ENCODE measurements at regions not wholly inside any gene's neighbourhood (a gene's known extent, or its start where the extent isn't known, plus 50 kb on each side); places are given as distances from the start of the nearest gene placed in this dataset.

DNA sequence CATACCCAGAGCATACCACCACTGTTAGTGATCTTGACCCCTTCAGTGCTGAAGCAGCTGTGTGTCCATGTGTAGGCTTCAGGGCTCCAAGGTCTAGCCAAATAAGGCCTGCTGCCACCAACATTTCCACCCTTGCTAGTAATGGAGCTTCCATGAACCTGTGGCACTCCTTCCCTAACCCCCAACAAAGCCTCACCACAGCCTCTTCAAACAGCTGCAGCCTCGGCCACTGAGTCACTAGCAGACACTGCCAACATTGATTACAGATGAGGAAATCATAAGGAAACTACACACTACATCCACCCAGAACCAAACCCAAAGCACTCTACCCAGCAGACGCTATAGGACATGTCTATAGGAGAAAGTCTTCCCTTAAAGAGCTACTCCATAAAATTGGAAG lies 610.7 kb downstream of the KCNJ2 start:
- H3K4me3 ChIP-seq (ENCODE audit: low read depth, low read length): no peak overlapping the region
- TF ChIP-seq, protein P1, sequence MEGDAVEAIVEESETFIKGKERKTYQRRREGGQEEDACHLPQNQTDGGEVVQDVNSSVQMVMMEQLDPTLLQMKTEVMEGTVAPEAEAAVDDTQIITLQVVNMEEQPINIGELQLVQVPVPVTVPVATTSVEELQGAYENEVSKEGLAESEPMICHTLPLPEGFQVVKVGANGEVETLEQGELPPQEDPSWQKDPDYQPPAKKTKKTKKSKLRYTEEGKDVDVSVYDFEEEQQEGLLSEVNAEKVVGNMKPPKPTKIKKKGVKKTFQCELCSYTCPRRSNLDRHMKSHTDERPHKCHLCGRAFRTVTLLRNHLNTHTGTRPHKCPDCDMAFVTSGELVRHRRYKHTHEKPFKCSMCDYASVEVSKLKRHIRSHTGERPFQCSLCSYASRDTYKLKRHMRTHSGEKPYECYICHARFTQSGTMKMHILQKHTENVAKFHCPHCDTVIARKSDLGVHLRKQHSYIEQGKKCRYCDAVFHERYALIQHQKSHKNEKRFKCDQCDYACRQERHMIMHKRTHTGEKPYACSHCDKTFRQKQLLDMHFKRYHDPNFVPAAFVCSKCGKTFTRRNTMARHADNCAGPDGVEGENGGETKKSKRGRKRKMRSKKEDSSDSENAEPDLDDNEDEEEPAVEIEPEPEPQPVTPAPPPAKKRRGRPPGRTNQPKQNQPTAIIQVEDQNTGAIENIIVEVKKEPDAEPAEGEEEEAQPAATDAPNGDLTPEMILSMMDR (IDR thresholded peaks at IDR 0.05; ENCODE audit: insufficient read depth, low read depth, low read length): no peak
- no peak for DNase-seq (ENCODE audit: low read depth)

DNA sequence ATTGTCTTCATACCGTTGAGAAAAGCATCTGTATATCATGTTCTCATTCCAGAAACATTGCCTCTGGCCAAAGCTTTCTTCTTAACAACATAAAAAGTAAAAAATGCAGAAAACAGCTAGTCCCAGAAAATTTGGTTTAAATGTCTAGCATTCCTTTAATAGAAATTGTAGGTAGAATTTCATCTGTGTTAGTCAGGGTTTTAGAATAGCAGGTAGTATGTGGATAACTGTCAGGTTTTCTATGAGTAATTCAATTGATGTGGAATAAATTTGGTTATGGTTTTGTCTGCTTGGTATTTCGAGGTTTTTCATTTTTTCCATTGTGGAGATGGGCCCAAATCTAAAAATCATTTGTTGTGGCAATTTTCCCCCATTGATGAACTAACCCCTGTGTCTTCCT lies 616.7 kb downstream of the KCNJ2 start:
- no peak overlapping the region for H3K4me3 ChIP-seq (ENCODE audit: low read depth, low read length)
- DNase-seq (ENCODE audit: low read depth): no peak
- TF ChIP-seq, protein P1 (IDR thresholded peaks at IDR 0.05; ENCODE audit: insufficient read depth, low read depth, low read length): no peak

DNA sequence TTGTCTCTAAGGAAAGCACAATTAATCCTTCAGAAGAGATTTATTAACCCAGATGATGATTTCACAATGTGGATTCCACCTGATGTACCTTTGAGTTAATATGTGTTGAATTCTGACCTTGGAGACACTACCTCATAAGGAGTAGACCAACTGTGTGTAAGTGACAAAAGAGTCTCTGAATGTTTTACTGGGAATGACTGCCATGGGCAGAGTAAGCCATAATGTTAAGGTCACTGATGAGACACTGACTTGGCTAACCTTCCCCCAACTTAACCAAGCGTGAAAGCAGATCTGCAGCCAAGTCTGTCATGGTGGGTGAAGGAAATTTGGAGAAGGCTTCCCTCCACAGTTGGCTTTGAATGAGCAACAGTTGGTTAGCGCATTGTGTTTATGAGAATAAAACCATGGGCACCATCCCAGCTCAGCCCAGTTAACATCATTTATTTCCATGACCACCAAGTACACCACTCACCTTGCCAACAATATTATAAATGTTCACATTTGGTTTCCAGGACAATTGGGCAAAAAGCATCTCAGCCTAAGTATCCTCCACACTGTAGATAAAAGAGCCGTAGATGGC lies 618.5 kb downstream of the KCNJ2 start:
- TF ChIP-seq, protein P1 (IDR thresholded peaks at IDR 0.05; ENCODE audit: insufficient read depth, low read depth, low read length): no peak
- no peak for DNase-seq (ENCODE audit: low read depth)
- H3K4me3 ChIP-seq (ENCODE audit: low read depth, low read length): no peak overlapping the region

DNA sequence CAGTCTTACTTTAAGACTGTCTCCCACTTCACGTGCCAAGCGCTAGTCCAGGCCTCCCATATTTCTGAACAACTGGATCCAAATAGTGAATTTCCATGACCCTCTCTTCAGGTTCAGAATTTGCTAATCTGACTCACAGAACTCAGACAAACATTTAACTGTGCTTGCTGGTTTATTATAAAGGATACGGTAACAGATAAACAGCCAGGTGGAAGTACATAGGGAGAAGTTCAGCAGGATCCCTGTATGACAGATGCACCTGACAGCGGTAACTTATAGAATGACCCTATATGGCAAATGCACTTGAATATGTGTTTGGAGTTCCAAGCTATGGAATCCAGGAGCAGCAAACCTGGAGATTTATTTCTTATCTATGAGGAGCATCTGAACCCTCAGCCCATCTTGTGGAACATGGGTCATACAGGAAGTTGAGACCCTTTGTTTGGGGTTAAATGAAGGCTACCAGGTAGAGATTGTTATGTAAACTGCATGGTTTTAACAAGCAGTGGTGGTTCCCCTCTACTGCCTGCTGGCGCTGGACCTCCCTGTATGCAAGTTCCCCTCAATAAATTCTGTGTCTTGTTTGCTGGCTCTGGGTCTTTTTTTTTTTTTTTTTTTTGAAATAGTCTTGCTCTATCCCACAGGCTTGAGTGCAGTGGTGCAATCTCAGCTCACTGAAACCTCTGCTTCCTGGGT lies 622.6 kb downstream of the KCNJ2 start:
- no peak overlapping the region for H3K4me3 ChIP-seq (ENCODE audit: low read depth, low read length)
- TF ChIP-seq, protein P1 (IDR thresholded peaks at IDR 0.05; ENCODE audit: insufficient read depth, low read depth, low read length): no peak

DNA sequence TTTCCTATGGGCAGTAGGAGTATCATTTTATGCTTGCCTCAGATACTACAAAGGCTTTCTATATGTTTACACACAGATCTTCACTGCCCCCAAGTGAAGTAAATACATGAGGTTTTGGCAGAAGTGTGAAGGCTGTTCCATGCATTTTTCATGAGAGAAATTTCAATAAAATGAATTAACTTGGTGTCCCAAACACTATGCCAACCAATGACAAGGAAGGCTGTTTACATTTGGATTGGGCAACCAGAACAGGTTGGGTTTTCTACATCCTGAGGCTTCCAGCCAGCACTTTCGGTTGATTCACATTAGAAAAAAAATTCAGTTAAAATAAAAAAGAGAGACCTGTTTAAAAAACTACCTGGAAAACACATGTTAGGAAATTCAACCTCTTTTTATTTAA lies 625.4 kb downstream of the KCNJ2 start:
- no peak for DNase-seq (ENCODE audit: low read depth)
- H3K4me3 ChIP-seq (ENCODE audit: low read depth, low read length): no peak overlapping the region
- TF ChIP-seq, protein P1 (IDR thresholded peaks at IDR 0.05; ENCODE audit: insufficient read depth, low read depth, low read length): no peak

More for the DNA sequence above, 622.6 kb downstream of the KCNJ2 start:
- DNase-seq (ENCODE audit: low read depth): no peak

DNA sequence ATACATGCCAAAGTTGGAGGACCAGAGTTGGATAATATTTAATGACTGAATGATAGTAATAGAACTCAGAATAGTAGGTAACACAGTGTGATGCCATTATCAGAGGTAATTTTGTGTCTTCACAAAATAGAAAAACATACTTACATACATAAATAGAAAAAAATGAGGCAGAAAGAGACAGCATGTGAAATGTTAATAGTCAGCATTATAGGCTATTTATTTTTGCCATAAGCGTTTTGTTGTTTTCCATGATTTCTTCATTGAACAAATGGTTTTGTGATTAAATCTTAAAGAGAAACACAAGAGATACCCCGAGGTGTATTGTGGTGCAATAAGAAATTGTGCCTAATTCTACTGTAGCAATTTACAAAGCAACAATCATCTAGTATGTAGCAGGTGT lies 626.3 kb downstream of the KCNJ2 start:
- no peak for DNase-seq (ENCODE audit: low read depth)
- TF ChIP-seq, protein P1 (IDR thresholded peaks at IDR 0.05; ENCODE audit: insufficient read depth, low read depth, low read length): no peak
- H3K4me3 ChIP-seq (ENCODE audit: low read depth, low read length): no peak overlapping the region

All from fibroblast of villous mesenchyme (primary cell).